ENCODE measurements at regions not wholly inside any gene's neighbourhood (a gene's known extent, or its start where the extent isn't known, plus 50 kb on each side); places are given as distances from the start of the nearest gene placed in this dataset.
"Not testable (repeated sequence)": the region's sequence is repeated elsewhere in the genome, so short reads cannot be mapped to it uniquely, and the experiment has no call there.

GRCh38 chr6:126919947-126920346 is 198.5 kb upstream of the RSPO3 start:
- DNase-seq = no peak

GRCh38 chr6:126923807-126924206 is 194.7 kb upstream of the RSPO3 start:
- no peak for DNase-seq

GRCh38 chr6:126926926-126927325 is 191.5 kb upstream of the RSPO3 start:
- no peak for DNase-seq

- DNase-seq = no peak
These were observed 190.6 kb upstream of the RSPO3 start for GRCh38 chr6:126927841-126928240.

GRCh38 chr6:126937426-126937825 is 181.0 kb upstream of the RSPO3 start:
- DNase-seq = no peak

GRCh38 chr6:126939784-126940183 is 178.7 kb upstream of the RSPO3 start:
- DNase-seq = no peak

GRCh38 chr6:126941751-126942150 is 176.7 kb upstream of the RSPO3 start:
- DNase-seq = no peak

GRCh38 chr6:126944512-126944911 is 174.0 kb upstream of the RSPO3 start:
- DNase-seq = no peak

GRCh38 chr6:126945150-126945685 is 173.3 kb upstream of the RSPO3 start:
- DNase-seq = no peak

GRCh38 chr6:126945812-126946360 is 172.6 kb upstream of the RSPO3 start:
- DNase-seq = no peak

GRCh38 chr6:126947070-126947469 is 171.4 kb upstream of the RSPO3 start:
- no peak for DNase-seq

GRCh38 chr6:126949786-126950185 is 168.7 kb upstream of the RSPO3 start:
- DNase-seq = no peak

GRCh38 chr6:126955621-126956020 is 162.8 kb upstream of the RSPO3 start:
- DNase-seq = no peak

GRCh38 chr6:126957721-126958120 is 160.8 kb upstream of the RSPO3 start:
- DNase-seq = no peak

GRCh38 chr6:126959765-126960164 is 158.7 kb upstream of the RSPO3 start:
- no peak for DNase-seq

GRCh38 chr6:126963077-126963809 is 155.2 kb upstream of the RSPO3 start:
- DNase-seq = no peak

GRCh38 chr6:126967296-126968005 is 151.0 kb upstream of the RSPO3 start:
- DNase-seq = no peak

GRCh38 chr6:126976253-126976797 is 142.1 kb upstream of the RSPO3 start:
- DNase-seq = no peak

- no peak for DNase-seq
These were observed 134.7 kb upstream of the RSPO3 start for GRCh38 chr6:126983779-126984178.

- DNase-seq = not testable (repeated sequence)
These were observed 130.3 kb upstream of the RSPO3 start for GRCh38 chr6:126988125-126988524.

GRCh38 chr6:127000631-127001030 is 117.8 kb upstream of the RSPO3 start:
- no peak for DNase-seq

- DNase-seq = no peak
These were observed 104.6 kb upstream of the RSPO3 start for GRCh38 chr6:127013865-127014264.

GRCh38 chr6:127015858-127016257 is 102.6 kb upstream of the RSPO3 start:
- no peak for DNase-seq

- DNase-seq = no peak
These were observed 98.6 kb upstream of the RSPO3 start for GRCh38 chr6:127019828-127020227.
